ENCODE measurements at regions not wholly inside any gene's neighbourhood (a gene's known extent, or its start where the extent isn't known, plus 50 kb on each side); places are given as distances from the start of the nearest gene placed in this dataset.

DNA sequence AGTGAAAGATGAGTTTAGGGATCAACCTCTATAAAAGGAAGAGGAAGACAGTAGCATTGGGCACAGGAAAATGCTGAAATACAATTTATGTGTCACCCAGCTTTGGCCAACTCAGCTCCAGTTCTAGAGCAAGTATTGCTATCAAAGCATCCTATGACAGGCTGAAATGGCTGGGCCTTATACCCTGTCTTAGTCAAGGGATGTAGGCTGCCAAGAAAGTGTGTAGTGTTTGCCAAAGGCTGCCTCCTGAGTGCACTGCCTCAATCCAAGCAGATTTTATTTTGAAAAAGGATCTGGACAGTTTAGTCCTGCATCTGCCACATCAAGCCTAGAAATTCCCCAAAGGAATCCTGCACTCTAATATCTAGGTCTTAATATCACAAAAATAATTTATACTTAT is 359.9 kb upstream of the ZC3H15 start:
- peaks cover 0 to 5% (median 0%) of the 10 kb centered on the region in 3 donors for H3K4me1 ChIP-seq
- intact Hi-C loops (cut with DNase I), result no loop called here
- H3K27me3 ChIP-seq, result no peaks in the 10 kb centered on the region
- no peak for TF ChIP-seq POLR2A (IDR thresholded peaks at IDR 0.05)
- TF ChIP-seq, protein P1, sequence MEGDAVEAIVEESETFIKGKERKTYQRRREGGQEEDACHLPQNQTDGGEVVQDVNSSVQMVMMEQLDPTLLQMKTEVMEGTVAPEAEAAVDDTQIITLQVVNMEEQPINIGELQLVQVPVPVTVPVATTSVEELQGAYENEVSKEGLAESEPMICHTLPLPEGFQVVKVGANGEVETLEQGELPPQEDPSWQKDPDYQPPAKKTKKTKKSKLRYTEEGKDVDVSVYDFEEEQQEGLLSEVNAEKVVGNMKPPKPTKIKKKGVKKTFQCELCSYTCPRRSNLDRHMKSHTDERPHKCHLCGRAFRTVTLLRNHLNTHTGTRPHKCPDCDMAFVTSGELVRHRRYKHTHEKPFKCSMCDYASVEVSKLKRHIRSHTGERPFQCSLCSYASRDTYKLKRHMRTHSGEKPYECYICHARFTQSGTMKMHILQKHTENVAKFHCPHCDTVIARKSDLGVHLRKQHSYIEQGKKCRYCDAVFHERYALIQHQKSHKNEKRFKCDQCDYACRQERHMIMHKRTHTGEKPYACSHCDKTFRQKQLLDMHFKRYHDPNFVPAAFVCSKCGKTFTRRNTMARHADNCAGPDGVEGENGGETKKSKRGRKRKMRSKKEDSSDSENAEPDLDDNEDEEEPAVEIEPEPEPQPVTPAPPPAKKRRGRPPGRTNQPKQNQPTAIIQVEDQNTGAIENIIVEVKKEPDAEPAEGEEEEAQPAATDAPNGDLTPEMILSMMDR (IDR thresholded peaks at IDR 0.05), result no peak
- H3K4me3 ChIP-seq, result no peak overlapping the region
- H3K36me3 ChIP-seq, result no peaks in the 10 kb centered on the region
- H3K27ac ChIP-seq, result no peak overlapping the region
- H3K9me3 ChIP-seq, result no peaks in the 10 kb centered on the region
- no peak for DNase-seq

DNA sequence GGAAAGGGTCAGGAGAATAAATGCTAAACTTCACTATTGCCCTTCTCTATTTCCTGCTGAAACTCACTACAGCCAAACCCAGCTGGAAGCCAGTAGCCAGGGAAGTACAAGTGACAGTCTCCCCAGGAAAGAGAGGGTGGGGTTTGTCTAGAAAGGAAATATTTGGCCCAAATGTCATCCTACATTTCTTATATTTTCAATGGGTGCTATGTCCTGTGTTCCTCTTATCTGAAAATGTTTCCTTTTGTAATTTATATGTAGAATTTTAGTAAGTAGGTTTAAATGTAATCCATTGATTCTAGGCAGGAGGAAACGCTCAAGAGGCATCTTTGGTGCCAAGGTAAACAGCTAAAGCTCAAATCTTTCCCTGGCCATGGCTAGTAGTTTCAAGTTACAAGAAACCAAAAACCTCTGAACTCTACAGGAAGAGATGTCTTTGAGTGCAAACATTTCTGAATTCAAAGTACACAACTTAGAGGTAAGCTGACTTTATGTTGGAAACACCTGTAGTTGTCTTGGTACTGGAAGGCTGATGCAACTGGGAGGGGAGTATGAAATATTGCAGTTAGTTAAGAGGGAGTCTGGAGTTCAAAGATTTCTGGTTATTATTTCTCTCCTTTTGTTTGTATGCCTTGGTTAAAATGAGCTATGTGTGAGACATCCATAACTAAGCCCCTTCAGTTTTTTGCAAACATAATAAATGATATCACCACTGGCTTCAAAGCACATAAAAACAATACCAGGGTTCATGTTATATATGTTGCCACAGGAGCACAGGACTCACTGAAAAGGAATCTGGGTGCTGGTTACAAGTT is 356.1 kb upstream of the ZC3H15 start:
- Histone ChIP-seq H3K36me3 (no peaks in the 10 kb centered on the region), H3K27me3 (no peaks in the 10 kb centered on the region), H3K4me3 (no peak overlapping the region), H3K27ac (no peak overlapping the region), H3K9me3 (no peaks in the 10 kb centered on the region), H3K4me1 (peaks cover 0 to 5% (median 0%) of the 10 kb centered on the region in 3 donors)
- no peak for TF ChIP-seq POLR2A (IDR thresholded peaks at IDR 0.05)
- TF ChIP-seq, protein P1 (IDR thresholded peaks at IDR 0.05), result no peak
- 28 to 33% methylated on average over 1 of the region's 1 CpG for WGBS, 2 donors
- no peak for DNase-seq
- intact Hi-C loops (cut with DNase I), result no loop called here

DNA sequence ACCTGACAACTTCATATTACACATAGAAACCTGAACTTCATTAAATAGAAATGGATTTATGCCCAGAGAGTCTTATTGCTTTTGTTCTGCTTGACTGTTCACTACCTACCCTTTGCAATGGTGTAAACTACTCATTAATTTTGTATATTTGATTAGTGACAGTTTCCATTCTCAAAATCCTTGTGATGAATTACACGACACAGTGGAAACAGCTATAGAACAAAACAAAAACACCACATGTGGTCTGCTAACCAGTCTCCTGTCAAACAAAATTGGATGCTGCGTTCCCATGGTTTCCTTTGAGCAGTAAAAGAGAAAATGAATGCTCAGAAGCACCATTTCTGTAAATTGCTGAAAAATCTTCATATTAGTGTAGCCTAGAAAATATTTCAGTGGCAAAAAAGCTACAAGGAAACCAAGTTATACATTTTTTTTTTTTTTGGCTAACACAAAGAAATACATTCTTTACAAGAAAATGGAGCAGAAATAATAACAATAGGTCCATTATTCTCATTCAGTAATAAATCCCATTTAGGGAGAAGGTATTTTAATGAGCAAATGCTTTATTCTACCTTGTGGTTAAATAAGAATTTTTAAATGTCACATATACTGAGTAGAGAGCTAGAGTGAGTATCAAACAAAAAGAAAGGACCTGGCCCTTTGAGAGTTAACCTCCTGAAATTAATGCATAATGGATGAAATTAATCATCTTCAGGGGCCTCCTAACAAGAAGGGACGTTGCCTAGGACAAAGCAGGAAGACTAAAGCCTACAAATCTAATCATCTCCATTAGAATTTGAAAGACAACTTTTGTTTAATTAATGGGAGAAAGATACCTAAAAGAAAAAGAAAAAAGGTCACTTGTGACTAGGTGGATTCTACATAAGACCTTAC is 355.1 kb upstream of the ZC3H15 start:
- 31 to 35% methylated on average over 3 of the region's 3 CpGs for WGBS, 2 donors
- no peaks in the 10 kb centered on the region for H3K27me3 ChIP-seq
- H3K27ac ChIP-seq, result no peak overlapping the region
- TF ChIP-seq, protein P1 (IDR thresholded peaks at IDR 0.05), result no peak
- intact Hi-C loops (cut with DNase I), result no loop called here
- DNase-seq, result no peak
- no peaks in the 10 kb centered on the region for H3K9me3 ChIP-seq
- H3K36me3 ChIP-seq, result no peaks in the 10 kb centered on the region
- no peak overlapping the region for H3K4me3 ChIP-seq
- H3K4me1 ChIP-seq, result peaks cover 0 to 5% (median 0%) of the 10 kb centered on the region in 3 donors

DNA sequence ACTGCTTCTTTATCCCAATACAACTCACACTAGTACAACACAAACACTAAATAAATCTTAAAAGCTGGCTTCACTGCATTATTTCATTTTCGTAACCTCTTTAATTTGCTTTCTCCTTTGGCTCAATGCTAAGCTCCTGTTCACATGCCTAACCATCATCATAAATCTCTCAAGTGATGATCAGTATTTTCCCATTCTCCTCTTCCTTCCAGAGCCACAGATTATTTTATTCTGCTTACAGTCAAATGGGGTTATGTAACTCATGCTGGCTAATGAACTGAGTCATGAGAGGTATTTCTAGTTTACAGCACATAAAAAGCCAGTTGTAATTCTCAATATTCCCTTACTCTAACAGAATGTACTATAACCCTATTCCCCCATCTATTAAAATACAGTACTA is 350.4 kb upstream of the ZC3H15 start:
- no peaks in the 10 kb centered on the region for H3K4me1 ChIP-seq
- H3K27me3 ChIP-seq, result no peaks in the 10 kb centered on the region
- intact Hi-C loops (cut with DNase I), result no loop called here
- H3K36me3 ChIP-seq, result no peaks in the 10 kb centered on the region
- TF ChIP-seq, protein P1 (IDR thresholded peaks at IDR 0.05), result no peak
- TF ChIP-seq POLR2A (IDR thresholded peaks at IDR 0.05), result no peak
- H3K4me3 ChIP-seq, result no peak overlapping the region
- WGBS, 2 donors, result 71 to 90% methylated on average over 1 of the region's 1 CpG
- no peak overlapping the region for H3K27ac ChIP-seq
- no peaks in the 10 kb centered on the region for H3K9me3 ChIP-seq
- DNase-seq, result no peak

DNA sequence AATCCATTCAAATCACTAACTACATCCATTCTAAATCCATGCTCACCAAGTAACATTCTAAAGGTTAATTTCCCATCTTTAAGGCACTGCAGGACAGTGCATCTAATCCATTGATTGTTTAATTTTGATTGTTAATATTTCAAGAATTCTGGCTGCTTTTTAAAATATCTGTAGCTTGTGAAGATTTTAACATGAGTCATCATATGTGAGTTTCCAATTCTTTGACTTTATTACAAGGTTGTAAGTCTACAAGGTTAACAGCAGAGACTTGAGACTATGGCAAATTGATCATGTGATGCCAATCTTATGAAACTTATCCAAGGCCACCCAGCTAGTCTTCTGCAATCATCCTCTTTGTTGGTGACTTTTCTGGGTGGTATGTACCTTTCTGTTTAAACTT is 349.2 kb upstream of the ZC3H15 start:
- no peak overlapping the region for H3K27ac ChIP-seq
- no peaks in the 10 kb centered on the region for H3K36me3 ChIP-seq
- intact Hi-C loops (cut with DNase I), result no loop called here
- H3K4me1 ChIP-seq, result no peaks in the 10 kb centered on the region
- no peak for TF ChIP-seq POLR2A (IDR thresholded peaks at IDR 0.05)
- TF ChIP-seq, protein P1 (IDR thresholded peaks at IDR 0.05), result no peak
- no peaks in the 10 kb centered on the region for H3K9me3 ChIP-seq
- no peaks in the 10 kb centered on the region for H3K27me3 ChIP-seq
- no peak overlapping the region for H3K4me3 ChIP-seq
- DNase-seq, result no peak

Measured in esophagus squamous epithelium (tissue), 5 donors.